Left renal pelvis (tissue), 4 donors: ENCODE measurements at regions not wholly inside any gene's neighbourhood (a gene's known extent, or its start where the extent isn't known, plus 50 kb on each side); places are given as distances from the start of the nearest gene placed in this dataset.

Experiments used
- DNase-seq, 4 donors: peaks; one replicate each; pipeline ENCODE4 v3.0.0-alpha.2; 2013; ENCODE audit warnings: low read depth in 4 of 4, low spot score in 3 of 4

- DNase-seq: no peak
Measured at GRCh38 chr1:67991546-67991945, 58.9 kb downstream of the DIRAS3 start.

- DNase-seq: no peak
Measured at GRCh38 chr1:67988066-67988465, 62.4 kb downstream of the DIRAS3 start.

GRCh38 chr1:67987046-67987799 is 63.2 kb downstream of the DIRAS3 start:
- no peak for DNase-seq

- DNase-seq: no peak
Measured at GRCh38 chr1:67983867-67984266, 66.6 kb downstream of the DIRAS3 start.

- DNase-seq: no peak
Measured at GRCh38 chr1:67980028-67980427, 70.4 kb downstream of the DIRAS3 start.

- DNase-seq: no peak
Measured at GRCh38 chr1:67979532-67979931, 70.9 kb downstream of the DIRAS3 start.

GRCh38 chr1:67978890-67979516 is 71.4 kb downstream of the DIRAS3 start:
- no peak for DNase-seq

GRCh38 chr1:67977756-67978155 is 72.7 kb downstream of the DIRAS3 start:
- DNase-seq: no peak

GRCh38 chr1:67973051-67973450 is 77.4 kb downstream of the DIRAS3 start:
- no peak for DNase-seq

GRCh38 chr1:67970088-67970487 is 80.3 kb downstream of the DIRAS3 start:
- DNase-seq: no peak

GRCh38 chr1:67969446-67969845 is 81.0 kb downstream of the DIRAS3 start:
- no peak for DNase-seq

GRCh38 chr1:67966666-67967009 is 83.8 kb downstream of the DIRAS3 start:
- no peak for DNase-seq

GRCh38 chr1:67965995-67966665 is 84.3 kb downstream of the DIRAS3 start:
- no peak for DNase-seq

GRCh38 chr1:67963263-67963662 is 87.2 kb downstream of the DIRAS3 start:
- DNase-seq: no peak

GRCh38 chr1:67960766-67961165 is 89.7 kb downstream of the DIRAS3 start:
- no peak for DNase-seq

- no peak for DNase-seq
Measured at GRCh38 chr1:67958472-67958871, 92.0 kb downstream of the DIRAS3 start.

- DNase-seq: no peak
Measured at GRCh38 chr1:67957066-67957465, 93.4 kb downstream of the DIRAS3 start.

- DNase-seq: no peak
Measured at GRCh38 chr1:67956116-67956515, 94.3 kb downstream of the DIRAS3 start.

- DNase-seq: no peak
Measured at GRCh38 chr1:67955591-67955990, 94.8 kb downstream of the DIRAS3 start.

GRCh38 chr1:67953301-67953700 is 97.1 kb downstream of the DIRAS3 start:
- no peak for DNase-seq

- no peak for DNase-seq
Measured at GRCh38 chr1:67952071-67952470, 98.4 kb downstream of the DIRAS3 start.

- DNase-seq: no peak
Measured at GRCh38 chr1:67951014-67951413, 99.4 kb downstream of the DIRAS3 start.
